ENCODE measurements at regions not wholly inside any gene's neighbourhood (a gene's known extent, or its start where the extent isn't known, plus 50 kb on each side); places are given as distances from the start of the nearest gene placed in this dataset.
"Not testable (repeated sequence)": the region's sequence is repeated elsewhere in the genome, so short reads cannot be mapped to it uniquely, and the experiment has no call there.

- no peak overlapping the region for H3K4me3 ChIP-seq (ENCODE audit: low read depth, low read length)
- no peak for TF ChIP-seq CTCF (IDR thresholded peaks at IDR 0.05; ENCODE audit: borderline replicate concordance, insufficient read depth, low read depth, low read length)
Observed at GRCh38 chr3:102936511-102937045, 501.8 kb downstream of the ZPLD1 start.

- no peak for TF ChIP-seq CTCF (IDR thresholded peaks at IDR 0.05; ENCODE audit: borderline replicate concordance, insufficient read depth, low read depth, low read length)
- no peak overlapping the region for H3K4me3 ChIP-seq (ENCODE audit: low read depth, low read length)
Observed at GRCh38 chr3:102941786-102942185, 507.0 kb downstream of the ZPLD1 start.

- not testable (repeated sequence) for H3K4me3 ChIP-seq (ENCODE audit: low read depth, low read length)
Observed at GRCh38 chr3:102946445-102946844, 511.6 kb downstream of the ZPLD1 start.

DNA sequence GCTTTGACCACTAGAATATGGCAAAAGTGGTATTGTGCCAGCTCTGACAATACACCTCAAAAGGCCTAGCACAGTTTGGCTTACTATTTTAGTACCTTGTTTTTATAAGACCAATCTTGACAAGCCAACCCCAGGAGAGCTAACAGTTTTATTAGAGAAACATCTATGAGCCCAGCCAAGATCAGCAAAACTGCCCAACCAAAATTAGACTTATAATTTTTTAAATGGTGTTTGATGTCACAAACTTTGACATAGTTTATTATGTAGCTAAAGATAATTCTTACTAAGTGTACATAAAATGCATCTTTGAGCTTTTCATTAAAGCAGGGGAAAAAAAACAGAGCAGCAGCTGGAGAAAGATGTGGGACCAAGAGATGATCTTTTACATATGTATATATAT lies 537.5 kb downstream of the ZPLD1 start:
- no peak overlapping the region for H3K4me3 ChIP-seq (ENCODE audit: low read depth, low read length)

DNA sequence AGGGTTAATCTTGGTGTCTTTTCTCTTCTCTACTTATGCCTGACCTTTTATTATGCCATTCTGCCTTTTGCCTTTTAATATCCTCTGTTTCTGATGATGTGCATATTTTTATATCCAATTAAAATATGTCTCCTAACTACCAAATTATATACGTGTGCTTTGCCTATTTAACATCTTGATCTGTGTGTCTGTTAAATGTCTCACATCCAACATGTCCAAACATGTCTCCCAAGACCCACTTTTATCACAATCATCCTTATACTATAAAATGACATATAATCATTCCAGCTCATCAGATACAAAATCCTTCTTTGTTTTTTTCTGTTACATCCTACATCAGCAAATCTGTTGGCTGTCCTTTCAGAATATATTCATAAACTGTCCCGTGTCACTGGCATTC lies 539.5 kb downstream of the ZPLD1 start:
- TF ChIP-seq CTCF (IDR thresholded peaks at IDR 0.05; ENCODE audit: borderline replicate concordance, insufficient read depth, low read depth, low read length): no peak
- no peak overlapping the region for H3K4me3 ChIP-seq (ENCODE audit: low read depth, low read length)

More for the DNA sequence above, 537.5 kb downstream of the ZPLD1 start:
- no peak for TF ChIP-seq CTCF (IDR thresholded peaks at IDR 0.05; ENCODE audit: borderline replicate concordance, insufficient read depth, low read depth, low read length)

GRCh38 chr3:102979191-102979590 lies 544.4 kb downstream of the ZPLD1 start:
- no peak for TF ChIP-seq CTCF (IDR thresholded peaks at IDR 0.05; ENCODE audit: borderline replicate concordance, insufficient read depth, low read depth, low read length)
- H3K4me3 ChIP-seq (ENCODE audit: low read depth, low read length): no peak overlapping the region

- H3K4me3 ChIP-seq (ENCODE audit: low read depth, low read length): no peak overlapping the region
- TF ChIP-seq CTCF (IDR thresholded peaks at IDR 0.05; ENCODE audit: borderline replicate concordance, insufficient read depth, low read depth, low read length): no peak
Observed at GRCh38 chr3:102979682-102980354, 545.0 kb downstream of the ZPLD1 start.
